Left ventricle myocardium inferior (tissue), 1 donor: ENCODE measurements at regions not wholly inside any gene's neighbourhood (a gene's known extent, or its start where the extent isn't known, plus 50 kb on each side); places are given as distances from the start of the nearest gene placed in this dataset.
"Not testable (repeated sequence)": the region's sequence is repeated elsewhere in the genome, so short reads cannot be mapped to it uniquely, and the experiment has no call there.

ENCODE experiments used
- DNase-seq: peaks from one replicate; pipeline ENCODE4 v3.0.0-alpha.2; 2020
- H3K27ac ChIP-seq: fragments of 200-600 bp; replicated peaks from 2 replicates; pipeline ENCODE4 v1.8.0; 2021
- H3K27me3 ChIP-seq: fragments of 200-600 bp; 2 replicates; pipeline ENCODE4 v1.8.0; 2021; ENCODE audit warnings: low read depth
- H3K36me3 ChIP-seq: fragments of 200-600 bp; 2 replicates; pipeline ENCODE4 v1.8.0; 2021
- H3K4me1 ChIP-seq: fragments of 200-600 bp; 2 replicates; pipeline ENCODE4 v1.8.0; 2021
- H3K4me3 ChIP-seq: fragments of 200-600 bp; 2 replicates; pipeline ENCODE4 v1.8.0; 2021; ENCODE audit warnings: mild to moderate bottlenecking, moderate library complexity
- H3K9me3 ChIP-seq: fragments of 200-600 bp; replicated peaks from 2 replicates; pipeline ENCODE4 v1.8.0; 2021
- intact Hi-C: fragments of 100-400 bp; cut with micrococcal nuclease; formaldehyde crosslinking; loops from one replicate; pipeline ENCODE4 v1.11.0; 2022
- TF ChIP-seq, protein P1 (sequence below): fragments of 200-600 bp; IDR thresholded peaks from 2 replicates; pipeline ENCODE4 v1.8.0; 2021; ENCODE audit warnings: antibody characterized with exemption, mild to moderate bottlenecking, borderline replicate concordance
- donor health status: DM: no; HTN: yes; CAD: no; lungs with severe emphysema.

DNA sequence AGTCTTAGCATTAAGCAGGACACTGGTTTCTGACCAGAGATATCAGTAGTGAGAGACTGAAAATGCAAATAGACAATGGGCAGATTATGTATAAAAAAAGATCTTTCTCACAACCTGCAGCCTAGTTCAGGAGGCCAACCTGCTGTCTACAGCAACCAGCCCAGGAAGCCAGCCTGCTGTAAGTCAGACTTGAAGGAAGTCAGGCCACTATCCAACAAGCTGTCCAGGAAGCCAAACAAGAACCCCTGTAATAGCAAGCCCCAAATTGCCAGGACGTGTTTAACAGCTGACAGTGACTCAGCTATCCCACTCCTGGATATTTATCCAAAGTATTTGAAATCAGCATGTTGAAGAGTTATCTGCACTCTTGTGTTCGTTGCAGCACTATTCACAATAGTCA lies 121.8 kb upstream of the SPIN1 start:
- intact Hi-C loops: no loop called here
- H3K9me3 ChIP-seq: no peaks in the 10 kb centered on the region
- no peaks in the 10 kb centered on the region for H3K36me3 ChIP-seq
- no peak overlapping the region for H3K27ac ChIP-seq
- H3K4me1 ChIP-seq: no peaks in the 10 kb centered on the region
- DNase-seq: no peak
- TF ChIP-seq, protein P1, sequence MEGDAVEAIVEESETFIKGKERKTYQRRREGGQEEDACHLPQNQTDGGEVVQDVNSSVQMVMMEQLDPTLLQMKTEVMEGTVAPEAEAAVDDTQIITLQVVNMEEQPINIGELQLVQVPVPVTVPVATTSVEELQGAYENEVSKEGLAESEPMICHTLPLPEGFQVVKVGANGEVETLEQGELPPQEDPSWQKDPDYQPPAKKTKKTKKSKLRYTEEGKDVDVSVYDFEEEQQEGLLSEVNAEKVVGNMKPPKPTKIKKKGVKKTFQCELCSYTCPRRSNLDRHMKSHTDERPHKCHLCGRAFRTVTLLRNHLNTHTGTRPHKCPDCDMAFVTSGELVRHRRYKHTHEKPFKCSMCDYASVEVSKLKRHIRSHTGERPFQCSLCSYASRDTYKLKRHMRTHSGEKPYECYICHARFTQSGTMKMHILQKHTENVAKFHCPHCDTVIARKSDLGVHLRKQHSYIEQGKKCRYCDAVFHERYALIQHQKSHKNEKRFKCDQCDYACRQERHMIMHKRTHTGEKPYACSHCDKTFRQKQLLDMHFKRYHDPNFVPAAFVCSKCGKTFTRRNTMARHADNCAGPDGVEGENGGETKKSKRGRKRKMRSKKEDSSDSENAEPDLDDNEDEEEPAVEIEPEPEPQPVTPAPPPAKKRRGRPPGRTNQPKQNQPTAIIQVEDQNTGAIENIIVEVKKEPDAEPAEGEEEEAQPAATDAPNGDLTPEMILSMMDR: no peak
- no peaks in the 10 kb centered on the region for H3K27me3 ChIP-seq
- H3K4me3 ChIP-seq: no peak overlapping the region

DNA sequence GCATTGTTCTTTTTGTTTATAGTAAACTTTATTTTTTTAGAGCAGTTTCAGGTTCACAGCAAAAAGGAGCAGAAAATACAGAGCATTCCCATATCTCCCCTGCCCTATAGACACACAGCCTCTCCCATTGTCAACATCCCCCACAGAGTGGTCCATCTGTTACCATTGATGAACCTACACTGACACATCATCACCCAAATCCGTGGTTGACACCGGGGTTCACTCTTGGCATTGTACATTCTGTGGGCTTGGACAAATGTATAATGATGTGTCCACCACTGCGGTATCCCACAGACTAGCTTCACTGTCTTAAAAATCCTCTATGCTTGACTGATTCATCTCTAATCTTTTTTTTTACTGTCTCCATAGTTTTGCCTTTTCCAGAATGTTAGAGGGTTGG lies 120.7 kb upstream of the SPATA31C2 start:
- no peak for DNase-seq
- intact Hi-C loops: no loop called here
- H3K9me3 ChIP-seq: no peaks in the 10 kb centered on the region
- H3K27me3 ChIP-seq: no peaks in the 10 kb centered on the region
- no peaks in the 10 kb centered on the region for H3K36me3 ChIP-seq
- peaks cover 17% of the 10 kb centered on the region for H3K4me1 ChIP-seq
- H3K27ac ChIP-seq: no peak overlapping the region
- H3K4me3 ChIP-seq: no peak overlapping the region
- TF ChIP-seq, protein P1: no peak

DNA sequence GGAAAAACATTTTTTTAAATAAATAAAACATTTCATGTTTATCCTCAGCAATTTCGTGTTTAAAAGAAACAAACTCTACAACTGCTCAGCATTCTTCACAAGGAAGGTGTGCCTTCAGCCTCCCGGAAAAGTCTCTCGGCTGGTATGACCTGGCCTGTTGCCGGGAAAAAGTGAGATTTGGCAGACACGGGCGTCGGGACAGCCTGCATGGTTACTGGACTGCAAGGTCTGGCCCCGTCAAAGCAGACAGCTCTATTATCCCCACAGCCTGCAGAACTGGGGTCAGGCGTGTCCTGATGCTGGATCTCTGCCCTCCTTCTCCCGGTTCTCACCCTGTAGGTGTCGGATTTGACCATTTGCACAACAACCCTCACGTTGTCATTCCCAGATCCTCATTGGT lies 120.3 kb upstream of the SPATA31C2 start:
- DNase-seq: peak; percentile 76
- intact Hi-C loops: no loop called here
- TF ChIP-seq, protein P1: no peak
- H3K36me3 ChIP-seq: no peaks in the 10 kb centered on the region
- no peak overlapping the region for H3K4me3 ChIP-seq
- H3K4me1 ChIP-seq: peaks cover 17% of the 10 kb centered on the region
- H3K27me3 ChIP-seq: no peaks in the 10 kb centered on the region
- H3K9me3 ChIP-seq: no peaks in the 10 kb centered on the region
- no peak overlapping the region for H3K27ac ChIP-seq

DNA sequence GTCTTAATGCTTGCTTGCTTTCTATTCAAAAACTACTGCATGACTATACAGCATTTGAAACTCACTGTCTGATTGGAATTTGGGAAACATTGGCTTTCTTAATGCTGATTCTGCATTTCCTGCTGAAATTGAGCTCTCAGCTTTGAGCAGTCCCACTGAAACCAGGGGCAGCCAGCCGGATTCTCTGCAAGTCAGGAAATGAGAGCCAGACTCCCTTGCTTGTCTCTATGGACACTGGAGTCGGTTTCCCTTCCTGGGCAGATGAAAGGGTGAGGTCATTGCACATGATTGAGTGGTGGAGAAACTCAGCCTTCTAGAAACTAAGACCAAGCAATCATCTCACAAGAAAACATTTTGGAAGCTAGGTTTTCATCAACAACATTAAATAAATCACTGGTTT lies 119.7 kb upstream of the SPATA31C2 start:
- Histone ChIP-seq H3K4me1 (peaks cover 17% of the 10 kb centered on the region), H3K27me3 (no peaks in the 10 kb centered on the region), H3K36me3 (no peaks in the 10 kb centered on the region), H3K9me3 (peaks cover 2% of the 10 kb centered on the region), H3K27ac (no peak overlapping the region), H3K4me3 (no peak overlapping the region)
- DNase-seq: peak; percentile 26
- intact Hi-C loops: no loop called here
- TF ChIP-seq, protein P1: no peak

DNA sequence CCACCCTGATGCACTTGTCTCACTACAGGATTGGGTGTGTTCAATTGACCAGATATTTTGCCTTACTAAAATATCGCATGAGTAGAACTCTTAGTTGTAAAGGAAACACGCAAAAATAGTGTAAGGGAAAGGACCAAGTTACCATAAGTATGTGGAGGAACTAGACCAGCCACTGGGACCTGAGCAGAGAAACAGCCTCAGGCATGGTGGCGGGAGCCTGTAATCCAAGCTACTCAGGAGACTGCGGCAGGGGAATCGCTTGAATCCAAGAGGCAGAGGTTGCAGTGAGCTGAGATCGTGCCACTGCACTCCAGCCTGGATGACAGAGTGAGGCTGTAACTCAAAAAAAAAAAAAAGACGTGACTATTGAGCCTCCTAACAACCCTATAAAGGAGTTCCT lies 117.9 kb upstream of the SPATA31C2 start:
- no peak overlapping the region for H3K4me3 ChIP-seq
- H3K27me3 ChIP-seq: no peaks in the 10 kb centered on the region
- H3K9me3 ChIP-seq: peaks cover 20% of the 10 kb centered on the region
- no peaks in the 10 kb centered on the region for H3K36me3 ChIP-seq
- TF ChIP-seq, protein P1: no peak
- H3K27ac ChIP-seq: no peak overlapping the region
- DNase-seq: no peak
- peaks cover 17% of the 10 kb centered on the region for H3K4me1 ChIP-seq
- intact Hi-C loops: no loop called here

DNA sequence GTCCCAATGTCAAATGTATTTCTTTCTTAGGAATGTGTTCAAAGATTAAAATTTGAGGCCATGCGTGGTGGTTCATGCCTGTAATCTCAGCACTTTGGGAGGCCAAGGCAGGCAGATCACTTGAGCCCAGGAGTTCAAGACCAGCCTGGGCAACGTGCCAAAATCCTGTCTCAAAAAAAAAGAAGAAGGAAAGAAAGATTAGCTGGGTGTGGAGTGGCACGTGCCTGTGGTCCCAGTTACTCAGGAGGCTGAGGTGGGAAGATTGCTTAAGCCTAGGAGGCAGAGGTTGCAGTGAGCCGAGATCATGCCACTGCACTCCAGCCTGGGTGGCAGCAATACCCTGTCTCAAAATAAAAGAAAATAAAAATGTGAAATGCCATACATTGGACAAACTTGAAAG lies 117.5 kb upstream of the SPATA31C2 start:
- H3K4me3 ChIP-seq, DNase-seq, H3K27ac ChIP-seq, H3K27me3 ChIP-seq, H3K36me3 ChIP-seq, intact Hi-C loops: not testable (repeated sequence)
- Histone ChIP-seq H3K4me1 (peaks cover 17% of the 10 kb centered on the region), H3K9me3 (peaks cover 24% of the 10 kb centered on the region)
